ENCODE measurements at regions not wholly inside any gene's neighbourhood (a gene's known extent, or its start where the extent isn't known, plus 50 kb on each side); places are given as distances from the start of the nearest gene placed in this dataset.

DNA sequence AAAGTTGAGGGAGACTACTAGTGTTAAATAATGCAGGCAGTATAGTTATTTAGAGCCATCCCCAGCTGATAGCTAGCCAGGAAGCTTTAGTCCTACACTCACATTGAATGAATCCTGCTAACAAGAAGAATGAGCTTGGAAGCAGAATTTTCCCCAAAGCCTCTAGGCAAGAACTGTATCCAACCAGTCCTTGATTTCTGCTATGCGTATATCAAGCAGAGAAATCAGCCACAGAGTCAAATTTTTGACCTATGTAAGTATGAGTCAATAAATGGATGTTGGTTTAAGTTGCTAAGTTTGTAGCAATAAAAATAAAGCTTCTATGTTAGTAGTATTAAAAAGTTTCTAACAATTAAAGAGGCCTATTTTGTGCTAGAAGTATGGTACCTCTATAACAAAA lies 672.1 kb upstream of the CHD1 start:
- no peak overlapping the region for H3K27ac Mint-ChIP-seq

DNA sequence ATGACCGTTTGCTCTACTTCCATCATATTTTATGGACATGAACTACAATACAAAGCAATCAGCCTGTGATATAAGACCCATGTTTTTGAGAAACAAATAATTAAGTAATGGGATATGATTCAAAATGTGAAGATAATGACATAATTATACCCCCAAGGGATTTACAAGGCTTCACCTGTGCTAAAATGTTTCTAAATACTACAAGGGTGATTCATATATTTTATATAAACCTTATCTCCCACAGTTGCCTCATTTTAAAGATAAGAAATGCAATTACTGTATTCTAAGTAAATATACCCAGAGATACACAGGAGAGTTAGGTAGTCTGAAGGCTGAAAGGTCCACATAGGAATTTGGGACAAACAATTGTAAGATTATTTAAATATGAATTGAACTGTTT lies 662.0 kb upstream of the CHD1 start:
- no CpG with 5 or more reads among the region's 1 CpG for WGBS (ENCODE audit: insufficient coverage)
- Histone ChIP-seq H2AFZ (ENCODE audit: insufficient read depth, low read depth, low read length, poor library complexity, severe bottlenecking) (no peak overlapping the region), H3K27me3 (ENCODE audit: control insufficient read depth in 2 of 2, insufficient read depth in 2 of 2, low read length in 2 of 2) (no peaks in the 10 kb centered on the region), H3K9me3 (replicated peaks in 1 of 2; ENCODE audit: control insufficient read depth in 1 of 2, insufficient read depth in 1 of 2, low read length in 2 of 2) (no peaks in the 10 kb centered on the region), H3K4me1 (ENCODE audit: control insufficient read depth in 1 of 2, insufficient read depth in 2 of 2, low read length in 2 of 2) (no peaks in the 10 kb centered on the region), H4K20me1 (ENCODE audit: insufficient read depth, low read length) (no peaks in the 10 kb centered on the region), H3K4me2 (replicated peaks; ENCODE audit: extremely low read depth, low read length, poor library complexity, severe bottlenecking) (no peak overlapping the region), H3K79me2 (ENCODE audit: insufficient read depth, low read length) (no peaks in the 10 kb centered on the region), H3K36me3 (replicated peaks in 1 of 2; ENCODE audit: control insufficient read depth in 1 of 2, insufficient read depth in 2 of 2, low read length in 2 of 2) (no peaks in the 10 kb centered on the region), H3K27ac (ENCODE audit: low read depth in 1 of 2, low read length in 2 of 2) (no peak overlapping the region), H3K4me3 (replicated peaks in 1 of 3; ENCODE audit: low read depth in 2 of 3, low read length in 3 of 3) (no peak overlapping the region), H3K9ac (ENCODE audit: insufficient read depth, low read length, poor library complexity, severe bottlenecking) (no peak overlapping the region)
- Mint-ChIP-seq H3K27me3 (ENCODE audit: low read depth in 3 of 3) (peaks cover 0 to 3% (median 0%) of the 10 kb centered on the region in 3 donors), H3K27ac (no peak overlapping the region), H3K9me3 (peaks cover 0 to 4% (median 0%) of the 10 kb centered on the region in 7 donors), H3K4me3 (no peak overlapping the region), H3K36me3 (no peaks in the 10 kb centered on the region), H3K4me1 (no peaks in the 10 kb centered on the region)
- TF ChIP-seq, protein P1, sequence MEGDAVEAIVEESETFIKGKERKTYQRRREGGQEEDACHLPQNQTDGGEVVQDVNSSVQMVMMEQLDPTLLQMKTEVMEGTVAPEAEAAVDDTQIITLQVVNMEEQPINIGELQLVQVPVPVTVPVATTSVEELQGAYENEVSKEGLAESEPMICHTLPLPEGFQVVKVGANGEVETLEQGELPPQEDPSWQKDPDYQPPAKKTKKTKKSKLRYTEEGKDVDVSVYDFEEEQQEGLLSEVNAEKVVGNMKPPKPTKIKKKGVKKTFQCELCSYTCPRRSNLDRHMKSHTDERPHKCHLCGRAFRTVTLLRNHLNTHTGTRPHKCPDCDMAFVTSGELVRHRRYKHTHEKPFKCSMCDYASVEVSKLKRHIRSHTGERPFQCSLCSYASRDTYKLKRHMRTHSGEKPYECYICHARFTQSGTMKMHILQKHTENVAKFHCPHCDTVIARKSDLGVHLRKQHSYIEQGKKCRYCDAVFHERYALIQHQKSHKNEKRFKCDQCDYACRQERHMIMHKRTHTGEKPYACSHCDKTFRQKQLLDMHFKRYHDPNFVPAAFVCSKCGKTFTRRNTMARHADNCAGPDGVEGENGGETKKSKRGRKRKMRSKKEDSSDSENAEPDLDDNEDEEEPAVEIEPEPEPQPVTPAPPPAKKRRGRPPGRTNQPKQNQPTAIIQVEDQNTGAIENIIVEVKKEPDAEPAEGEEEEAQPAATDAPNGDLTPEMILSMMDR (IDR thresholded peaks at IDR 0.05), result no peak
- intact Hi-C loops (cut with micrococcal nuclease), result no loop called here
- no peak for DNase-seq

More for the DNA sequence above, 672.1 kb upstream of the CHD1 start:
- H3K9me3 Mint-ChIP-seq, result no peaks in the 10 kb centered on the region
- Histone ChIP-seq H3K79me2 (ENCODE audit: insufficient read depth, low read length) (no peaks in the 10 kb centered on the region), H3K4me3 (replicated peaks in 1 of 3; ENCODE audit: low read depth in 2 of 3, low read length in 3 of 3) (no peak overlapping the region), H3K4me2 (replicated peaks; ENCODE audit: extremely low read depth, low read length, poor library complexity, severe bottlenecking) (no peak overlapping the region), H2AFZ (ENCODE audit: insufficient read depth, low read depth, low read length, poor library complexity, severe bottlenecking) (no peak overlapping the region), H3K9ac (ENCODE audit: insufficient read depth, low read length, poor library complexity, severe bottlenecking) (no peak overlapping the region), H3K4me1 (ENCODE audit: control insufficient read depth in 1 of 2, insufficient read depth in 2 of 2, low read length in 2 of 2) (no peaks in the 10 kb centered on the region), H4K20me1 (ENCODE audit: insufficient read depth, low read length) (no peaks in the 10 kb centered on the region), H3K9me3 (replicated peaks in 1 of 2; ENCODE audit: control insufficient read depth in 1 of 2, insufficient read depth in 1 of 2, low read length in 2 of 2) (no peaks in the 10 kb centered on the region), H3K36me3 (replicated peaks in 1 of 2; ENCODE audit: control insufficient read depth in 1 of 2, insufficient read depth in 2 of 2, low read length in 2 of 2) (no peaks in the 10 kb centered on the region), H3K27me3 (ENCODE audit: control insufficient read depth in 2 of 2, insufficient read depth in 2 of 2, low read length in 2 of 2) (no peaks in the 10 kb centered on the region), H3K27ac (ENCODE audit: low read depth in 1 of 2, low read length in 2 of 2) (no peak overlapping the region)
- DNase-seq, result no peak
- H3K27me3 Mint-ChIP-seq (ENCODE audit: low read depth in 3 of 3), result no peaks in the 10 kb centered on the region
- no peaks in the 10 kb centered on the region for H3K36me3 Mint-ChIP-seq
- intact Hi-C loops (cut with micrococcal nuclease), result no loop called here
- H3K4me3 Mint-ChIP-seq, result no peak overlapping the region
- TF ChIP-seq, protein P1 (IDR thresholded peaks at IDR 0.05), result no peak
- H3K4me1 Mint-ChIP-seq, result no peaks in the 10 kb centered on the region
- WGBS (ENCODE audit: insufficient coverage), result no CpG with 5 or more reads among the region's 1 CpG
